Testis (tissue), 2 donors: ENCODE measurements at regions not wholly inside any gene's neighbourhood (a gene's known extent, or its start where the extent isn't known, plus 50 kb on each side); places are given as distances from the start of the nearest gene placed in this dataset.
"Not testable (repeated sequence)": the region's sequence is repeated elsewhere in the genome, so short reads cannot be mapped to it uniquely, and the experiment has no call there.

Experiments
- DNase-seq: peaks from one replicate; pipeline ENCODE4 v3.0.0-alpha.2; 2019
- H3K27ac ChIP-seq, 2 donors: fragments of 200-600 bp; sonication (generic); one replicate each; pipeline ENCODE4 v1.5.1; 2019
- H3K27me3 ChIP-seq: fragments of 200-600 bp; sonication (generic); one replicate; pipeline ENCODE4 v1.5.1; 2019
- H3K36me3 ChIP-seq: fragments of 200-600 bp; sonication (generic); one replicate; pipeline ENCODE4 v1.5.1; 2017; ENCODE audit warnings: low read depth; ENCODE audit errors: missing control alignments
- H3K4me1 ChIP-seq: fragments of 200-600 bp; sonication (generic); one replicate; pipeline ENCODE4 v1.5.1; 2019
- H3K4me3 ChIP-seq, 2 donors: fragments of 200-600 bp; sonication (generic); one replicate each; pipeline ENCODE4 v1.5.1; 2017 to 2019
- H3K9me3 ChIP-seq: fragments of 200-600 bp; sonication (generic); one replicate; pipeline ENCODE4 v1.5.1; 2017
- WGBS, 2 donors: methylation state at CpG; one replicate each; pipeline ENCODE4 v1.1.5; 2018; 5-methylcytosine and 5-hydroxymethylcytosine counted together
- intact Hi-C: fragments of 100-400 bp; cut with DNase I; formaldehyde crosslinking; loops from one replicate; pipeline ENCODE4 v1.15.1; 2023; ENCODE audit warnings: low total_unique reads

DNA sequence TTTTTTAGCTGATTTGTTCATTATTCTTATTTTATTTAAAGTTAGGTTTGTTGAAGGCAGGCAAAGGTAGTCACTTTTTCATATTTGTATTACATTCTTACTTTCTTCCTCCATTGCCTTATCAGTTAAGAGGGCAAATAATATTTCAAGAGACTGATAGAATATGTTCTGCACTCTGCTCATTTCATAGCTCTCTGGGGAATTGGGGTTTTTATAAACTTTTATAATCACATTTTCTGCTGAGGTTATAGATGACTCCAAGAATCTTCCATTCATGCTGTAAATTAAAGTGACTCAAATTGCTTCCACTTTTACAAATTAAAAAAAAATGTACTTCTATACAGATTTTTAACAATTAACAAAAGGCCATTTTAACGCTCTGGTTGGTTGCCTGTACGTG, 142.9 kb upstream of the PLGLB2 start:
- H3K27me3 ChIP-seq, H3K9me3 ChIP-seq, H3K4me3 ChIP-seq, H3K4me1 ChIP-seq, H3K36me3 ChIP-seq, DNase-seq, H3K27ac ChIP-seq, intact Hi-C loops: not testable (repeated sequence)
- no CpG with 5 or more reads among the region's 2 CpGs for WGBS, 2 donors

DNA sequence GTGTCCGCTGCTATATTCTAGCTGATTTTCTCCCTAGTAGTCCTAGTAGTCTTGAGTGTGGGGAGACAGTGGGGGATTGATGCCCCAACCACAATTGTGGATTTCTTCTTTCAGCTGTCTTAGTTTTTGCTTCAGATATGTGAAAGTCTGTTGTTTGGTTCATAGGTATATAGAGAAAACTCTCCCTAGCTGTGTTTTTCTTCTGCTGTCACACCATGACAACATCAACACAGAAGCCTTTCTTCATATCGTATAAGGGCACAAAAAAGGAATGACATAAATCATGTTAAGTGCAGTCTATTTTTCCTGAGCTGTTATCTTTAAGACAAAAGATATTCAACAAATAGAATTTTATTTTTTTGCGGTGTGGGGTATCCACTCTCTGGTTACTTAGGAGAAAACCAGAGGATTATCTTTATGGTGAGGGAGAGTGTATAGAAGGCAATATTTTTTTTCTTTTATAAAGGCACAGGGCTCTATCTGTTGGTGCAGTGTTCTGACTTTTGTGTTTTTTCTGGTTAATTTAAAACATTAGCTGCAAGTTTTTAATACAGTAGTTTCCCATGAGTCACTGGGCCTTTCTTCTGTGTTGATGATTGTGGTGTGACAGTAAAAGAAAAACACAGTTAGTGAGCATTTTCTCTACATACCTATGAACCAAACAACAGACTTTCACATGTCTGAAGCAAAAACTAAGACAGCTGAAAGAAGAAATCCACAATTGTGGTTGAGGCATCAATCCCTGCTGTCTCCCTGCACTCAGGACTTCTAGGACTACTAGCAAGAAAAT, 139.3 kb upstream of the PLGLB2 start:
- DNase-seq, H3K9me3 ChIP-seq, intact Hi-C loops, H3K4me1 ChIP-seq, H3K27ac ChIP-seq, H3K27me3 ChIP-seq, H3K36me3 ChIP-seq, H3K4me3 ChIP-seq: not testable (repeated sequence)
- 50 to 75% methylated on average over 1 of the region's 3 CpGs for WGBS, 2 donors

DNA sequence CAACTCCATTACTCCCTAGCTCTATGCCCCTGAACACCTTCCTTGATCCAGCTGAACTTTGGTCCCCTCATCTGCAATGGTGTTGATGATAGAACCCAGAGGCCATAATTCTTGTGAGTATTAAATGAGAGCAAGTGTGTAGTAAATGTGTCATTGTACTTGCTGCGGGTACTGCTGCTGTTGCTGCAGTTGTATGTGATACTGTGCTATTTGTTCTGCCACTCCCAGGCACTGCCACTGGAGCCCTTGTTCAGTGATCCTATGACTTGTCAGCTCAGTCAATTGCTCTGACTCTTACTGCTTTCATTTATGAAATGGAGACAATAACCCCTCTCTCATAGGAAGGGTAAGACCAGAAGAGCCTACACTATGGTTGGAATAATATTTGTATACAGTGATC, 136.9 kb upstream of the PLGLB2 start:
- H3K9me3 ChIP-seq, H3K4me3 ChIP-seq, H3K36me3 ChIP-seq, DNase-seq, intact Hi-C loops, H3K4me1 ChIP-seq, H3K27me3 ChIP-seq, H3K27ac ChIP-seq: not testable (repeated sequence)
- WGBS, 2 donors: 100% methylated on average over 1 of the region's 1 CpG; no CpG with 5 or more reads in 1 of the 2 donors

DNA sequence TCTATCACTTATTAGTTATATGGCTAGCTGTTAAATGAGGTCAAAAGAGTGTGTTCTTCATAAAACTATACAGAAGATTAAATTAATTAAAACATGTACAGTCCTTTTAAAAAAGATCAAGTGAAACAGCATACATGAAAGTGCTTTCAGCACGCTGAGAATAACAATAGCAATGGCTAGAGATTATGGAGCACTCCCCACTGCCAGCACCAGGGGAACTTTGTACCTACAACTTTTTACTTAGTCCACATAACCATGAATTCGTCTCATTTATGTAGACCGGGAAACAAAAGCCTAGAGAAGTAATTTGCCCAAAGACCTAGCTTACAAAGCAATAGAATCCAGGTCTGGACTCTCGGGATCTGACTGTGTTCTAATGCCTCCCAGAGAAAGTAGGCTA, 136.5 kb upstream of the PLGLB2 start:
- DNase-seq, H3K4me1 ChIP-seq, H3K27me3 ChIP-seq, H3K4me3 ChIP-seq, H3K27ac ChIP-seq, H3K36me3 ChIP-seq, H3K9me3 ChIP-seq, intact Hi-C loops: not testable (repeated sequence)
- WGBS, 2 donors: no CpG with 5 or more reads among the region's 4 CpGs

DNA sequence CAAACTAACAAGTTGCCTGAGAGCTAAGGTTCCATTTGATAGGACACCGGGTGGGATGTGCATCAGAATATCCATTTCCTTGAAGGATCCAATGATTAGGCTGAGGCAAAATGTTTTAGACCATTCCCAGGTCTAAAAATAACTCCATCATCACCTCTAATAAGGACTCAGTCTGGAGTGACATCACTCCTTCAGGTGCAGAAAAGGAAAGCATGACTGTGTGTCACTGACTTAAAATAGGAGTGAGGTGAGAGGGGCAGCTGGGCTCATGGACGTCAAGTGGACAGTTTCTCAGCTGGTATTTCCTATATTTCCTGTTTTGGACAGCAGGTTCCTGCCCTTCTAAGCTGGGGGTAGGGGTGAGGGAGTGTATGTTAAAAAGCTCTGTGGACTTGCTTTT, 135.9 kb upstream of the PLGLB2 start:
- H3K4me1 ChIP-seq, H3K27me3 ChIP-seq, H3K4me3 ChIP-seq, H3K27ac ChIP-seq, intact Hi-C loops, DNase-seq, H3K9me3 ChIP-seq, H3K36me3 ChIP-seq: not testable (repeated sequence)
- WGBS, 2 donors: no CpG with 5 or more reads among the region's 2 CpGs

DNA sequence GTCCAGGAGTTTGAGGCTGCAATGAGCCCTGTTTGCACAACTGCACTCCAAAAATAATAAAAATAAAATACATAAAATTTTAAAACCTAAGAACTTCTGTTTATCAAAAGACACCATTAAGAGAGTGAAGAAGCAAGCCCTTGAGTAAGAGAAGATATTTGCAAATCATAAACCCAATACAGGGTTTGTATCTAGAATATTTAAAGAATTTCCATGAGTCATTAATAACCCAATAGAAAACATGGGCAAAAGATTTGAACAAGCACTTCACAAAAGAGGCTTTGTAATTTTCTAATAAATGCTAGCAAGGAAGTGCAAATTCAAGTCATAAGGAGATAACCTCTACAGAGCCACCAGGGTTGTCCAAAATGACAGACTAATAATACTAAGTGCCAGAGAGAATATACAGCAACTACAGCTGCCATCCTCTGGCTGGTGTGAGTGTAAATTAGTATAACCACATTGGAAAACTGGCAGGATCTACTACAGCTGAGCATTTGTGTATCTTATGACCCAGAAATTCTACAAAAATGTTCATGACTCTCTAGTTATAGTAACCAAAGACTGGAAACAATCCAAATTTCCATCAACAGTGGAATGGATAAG, 133.0 kb upstream of the PLGLB2 start:
- H3K9me3 ChIP-seq, H3K36me3 ChIP-seq, H3K27me3 ChIP-seq, intact Hi-C loops, H3K4me3 ChIP-seq, DNase-seq, H3K4me1 ChIP-seq, H3K27ac ChIP-seq: not testable (repeated sequence)

DNA sequence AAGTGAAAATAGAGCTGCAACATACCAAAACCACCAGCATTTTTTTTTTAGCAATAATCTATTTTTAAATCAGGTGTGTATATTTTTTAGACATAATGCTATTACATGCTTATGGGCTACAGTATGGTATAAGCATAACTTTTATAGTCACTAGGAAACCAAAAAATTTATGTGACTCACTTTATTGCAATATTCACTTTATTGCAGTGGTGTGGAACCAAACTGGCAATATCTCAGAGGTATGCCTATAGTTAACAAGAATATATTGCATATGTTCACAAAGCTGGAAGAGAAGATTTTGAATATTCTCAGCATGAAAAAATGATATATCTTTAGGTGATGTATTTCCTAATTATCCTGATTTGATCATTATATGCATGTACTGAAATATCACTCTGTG, 128.8 kb upstream of the PLGLB2 start:
- DNase-seq, intact Hi-C loops, H3K4me3 ChIP-seq, H3K27ac ChIP-seq, H3K27me3 ChIP-seq, H3K36me3 ChIP-seq, H3K4me1 ChIP-seq, H3K9me3 ChIP-seq: not testable (repeated sequence)

DNA sequence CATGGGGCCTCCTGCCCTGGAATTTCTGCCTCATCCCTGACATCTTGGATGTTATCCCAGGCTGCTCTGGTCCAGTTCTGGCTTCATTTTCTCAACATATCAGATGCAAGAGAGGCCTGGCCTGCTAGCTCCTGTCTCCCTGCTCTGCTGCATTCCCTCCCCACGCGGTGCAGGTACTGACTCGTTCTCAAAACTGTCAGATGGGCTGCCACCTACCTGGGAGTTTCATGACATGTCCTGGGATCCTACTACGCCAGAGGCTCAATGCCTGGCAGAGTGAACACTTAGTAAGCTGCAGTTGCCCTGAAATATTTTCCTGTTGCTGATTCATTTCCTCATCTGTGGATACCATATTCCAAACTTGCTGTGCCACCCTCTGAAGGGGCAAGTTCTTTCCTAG, 126.7 kb upstream of the PLGLB2 start:
- H3K36me3 ChIP-seq, DNase-seq, H3K27ac ChIP-seq, H3K4me1 ChIP-seq, H3K9me3 ChIP-seq, H3K4me3 ChIP-seq, intact Hi-C loops, H3K27me3 ChIP-seq: not testable (repeated sequence)
- no CpG with 5 or more reads among the region's 4 CpGs for WGBS, 2 donors

DNA sequence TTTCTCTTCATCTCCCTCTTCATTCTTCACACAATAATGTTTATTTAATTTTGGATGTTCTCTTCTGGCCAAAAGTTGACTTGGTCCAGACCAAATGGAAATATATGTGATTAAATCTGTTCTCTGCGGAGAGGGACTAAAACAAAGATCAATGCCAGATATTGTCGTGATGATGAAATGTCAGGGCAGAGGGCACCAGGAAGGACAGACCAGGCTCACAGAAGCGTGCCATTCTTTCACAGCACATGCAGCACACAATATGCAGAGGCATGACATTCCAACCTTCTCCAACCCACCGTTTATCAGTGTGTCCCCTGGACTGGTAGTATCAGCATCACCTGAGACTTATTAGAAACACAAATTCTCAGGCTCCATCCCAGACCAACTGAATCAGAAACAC, 125.2 kb upstream of the PLGLB2 start:
- H3K27ac ChIP-seq, DNase-seq, H3K36me3 ChIP-seq, H3K9me3 ChIP-seq, H3K4me3 ChIP-seq, H3K27me3 ChIP-seq, H3K4me1 ChIP-seq, intact Hi-C loops: not testable (repeated sequence)
- no CpG with 5 or more reads among the region's 4 CpGs for WGBS, 2 donors

DNA sequence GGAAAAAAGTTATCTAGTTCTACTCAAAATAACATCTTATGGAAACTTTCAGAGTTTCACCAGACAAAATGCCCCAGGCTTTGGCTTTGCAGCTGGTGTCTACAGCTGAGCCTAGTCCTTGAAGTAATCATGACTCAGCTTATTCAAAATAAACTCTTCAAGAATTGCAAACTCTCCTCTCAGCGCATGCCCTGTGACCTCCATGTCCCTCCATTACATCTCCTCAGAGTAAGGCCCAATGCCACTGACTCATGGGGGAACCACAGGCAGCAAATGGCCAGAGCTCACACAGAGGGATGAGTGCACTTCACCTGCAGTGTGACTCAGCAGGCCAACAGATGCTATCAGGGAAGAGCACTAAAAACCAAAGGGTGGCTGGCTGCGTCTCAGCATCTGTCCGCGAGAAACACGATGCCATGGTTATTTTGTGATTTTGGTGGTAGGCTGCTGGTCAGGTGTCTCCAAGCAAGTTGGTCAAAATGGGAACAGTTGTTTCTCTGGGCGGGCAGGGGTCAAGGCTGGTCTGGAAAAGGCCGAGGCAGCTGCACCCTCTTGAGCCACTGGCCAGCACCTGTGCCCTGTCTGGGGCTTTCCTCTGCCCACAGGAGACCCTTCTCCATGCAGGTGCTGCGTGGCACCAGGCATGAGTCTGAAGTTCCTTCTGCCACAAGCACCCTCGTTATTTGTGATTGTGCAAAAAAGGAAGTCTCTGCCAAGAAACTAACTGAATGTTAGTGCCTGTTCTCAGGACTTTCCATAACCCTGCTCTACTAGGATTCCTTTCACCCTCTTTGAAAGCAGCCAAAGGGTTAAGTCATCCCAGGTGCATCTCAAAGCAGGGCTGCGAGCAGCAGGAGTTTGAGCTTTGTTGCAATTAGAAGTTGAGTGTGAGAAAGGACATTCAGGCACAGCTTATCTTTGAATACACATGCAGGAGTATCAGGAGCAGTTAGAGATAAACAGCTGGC, 118.1 kb upstream of the PLGLB2 start:
- H3K27me3 ChIP-seq, H3K4me1 ChIP-seq, intact Hi-C loops, DNase-seq, H3K4me3 ChIP-seq, H3K9me3 ChIP-seq, H3K36me3 ChIP-seq, H3K27ac ChIP-seq: not testable (repeated sequence)
- WGBS, 2 donors: 90 to 95% methylated on average over 4 to 7 of the region's 10 CpGs

DNA sequence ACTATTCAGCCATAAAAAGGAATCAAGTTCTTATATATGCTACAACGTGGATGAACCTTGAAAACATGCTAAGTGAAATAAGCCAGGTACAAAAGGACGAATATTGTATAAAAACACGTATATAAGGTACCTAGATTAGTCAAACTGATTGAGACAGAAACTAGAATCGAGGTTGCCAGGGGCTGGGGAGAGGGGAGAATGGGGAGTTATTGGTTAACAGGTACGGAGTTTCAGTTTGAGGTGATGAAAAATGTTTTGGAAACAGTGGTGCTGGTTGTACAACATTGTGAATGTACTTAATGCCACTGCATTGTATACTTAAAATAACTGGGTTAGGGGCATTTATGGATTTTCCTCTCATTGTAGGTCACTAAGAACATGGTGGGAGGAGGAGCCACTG, 117.0 kb upstream of the PLGLB2 start:
- DNase-seq, intact Hi-C loops, H3K4me3 ChIP-seq, H3K4me1 ChIP-seq, H3K36me3 ChIP-seq, H3K27me3 ChIP-seq, H3K27ac ChIP-seq, H3K9me3 ChIP-seq: not testable (repeated sequence)
- WGBS, 2 donors: no CpG with 5 or more reads among the region's 5 CpGs

DNA sequence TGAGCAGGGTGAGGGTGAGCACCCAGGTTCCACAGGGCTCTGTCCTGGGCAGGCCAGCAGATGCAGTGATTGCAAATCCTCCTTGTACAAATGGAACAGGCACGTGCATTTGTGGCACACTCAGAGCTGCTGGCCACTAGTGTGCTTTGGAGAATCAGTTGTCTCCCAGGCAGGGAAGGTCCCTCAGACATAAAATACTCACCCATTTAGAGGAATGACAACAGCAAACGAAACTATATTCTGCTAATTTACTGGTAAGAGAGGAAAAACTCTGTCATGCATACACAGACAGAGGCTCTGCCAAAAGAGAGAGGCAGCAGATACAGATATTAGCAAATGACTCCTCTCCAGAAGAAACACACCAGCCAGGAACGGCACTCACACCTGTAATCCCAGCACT, 116.5 kb upstream of the PLGLB2 start:
- H3K36me3 ChIP-seq, DNase-seq, intact Hi-C loops, H3K9me3 ChIP-seq, H3K27me3 ChIP-seq, H3K4me3 ChIP-seq, H3K4me1 ChIP-seq, H3K27ac ChIP-seq: not testable (repeated sequence)
- 80 to 90% methylated on average over 1 to 3 of the region's 3 CpGs for whole genome bisulfite sequencing, 2 donors
